SK-N-SH treated with all-trans-retinoic acid at 6 μM for 48 hours (cell line): ENCODE measurements at regions not wholly inside any gene's neighbourhood (a gene's known extent, or its start where the extent isn't known, plus 50 kb on each side); places are given as distances from the start of the nearest gene placed in this dataset.

Experiments used
- ATAC-seq: fragments of 200-7000 bp; cut with Tn5 transposase; 3 replicates; pipeline ENCODE4 v1.9.1; 2020; ENCODE audit warnings: mild to moderate bottlenecking, moderate library complexity
- BACH2 ChIP-seq: fragments of 250-450 bp; sonication (Bioruptor Pico); IDR thresholded peaks from 2 replicates; pipeline ENCODE4 v1.9.0; 2021; ENCODE audit warnings: mild to moderate bottlenecking, borderline replicate concordance
- CREB5 ChIP-seq: fragments of 250-450 bp; sonication (Bioruptor Pico); IDR thresholded peaks from 2 replicates; pipeline ENCODE4 v1.5.1; 2020; ENCODE audit warnings: low read depth, mild to moderate bottlenecking, moderate library complexity
- CSDC2 ChIP-seq: fragments of 250-450 bp; sonication (Bioruptor Pico); IDR thresholded peaks from 2 replicates; pipeline ENCODE4 v1.5.0; 2020; ENCODE audit warnings: mild to moderate bottlenecking, moderate library complexity
- CSRNP3 ChIP-seq: fragments of 250-450 bp; sonication (Bioruptor Pico); IDR thresholded peaks from 2 replicates; pipeline ENCODE4 v1.5.1; 2021; ENCODE audit warnings: mild to moderate bottlenecking, moderate library complexity
- ESRRG ChIP-seq: fragments of 250-450 bp; sonication (Bioruptor Pico); IDR thresholded peaks from 2 replicates; pipeline ENCODE4 v1.6.1; 2021; ENCODE audit warnings: mild to moderate bottlenecking
- GLIS3 ChIP-seq: fragments of 250-450 bp; sonication (Bioruptor Pico); IDR thresholded peaks from 2 replicates; pipeline ENCODE4 v1.5.0; 2020; ENCODE audit warnings: mild to moderate bottlenecking, moderate library complexity
- ISL1 ChIP-seq: fragments of 250-450 bp; sonication (Bioruptor Pico); IDR thresholded peaks from 2 replicates; pipeline ENCODE4 v2.1.2; 2022; ENCODE audit warnings: mild to moderate bottlenecking, moderate library complexity
- OSR1 ChIP-seq: fragments of 250-450 bp; sonication (Bioruptor Pico); IDR thresholded peaks from 2 replicates; pipeline ENCODE4 v1.8.0; 2022; ENCODE audit warnings: moderate library complexity, mild to moderate bottlenecking, inconsistent platforms
- PATZ1 ChIP-seq: fragments of 250-450 bp; sonication (Bioruptor Pico); IDR thresholded peaks from 2 replicates; pipeline ENCODE4 v1.8.0; 2020; ENCODE audit warnings: mild to moderate bottlenecking, moderate library complexity, borderline replicate concordance
- POU6F1 ChIP-seq: fragments of 250-450 bp; sonication (Bioruptor Pico); IDR thresholded peaks from 2 replicates; pipeline ENCODE4 v1.8.0; 2021; ENCODE audit warnings: low read depth, mild to moderate bottlenecking, moderate library complexity, borderline replicate concordance
- PPARA ChIP-seq: fragments of 250-450 bp; sonication (Bioruptor Pico); IDR thresholded peaks from 2 replicates; pipeline ENCODE4 v1.5.0; 2020; ENCODE audit warnings: mild to moderate bottlenecking, borderline replicate concordance
- TCF4 ChIP-seq: fragments of 250-450 bp; sonication (Bioruptor Pico); IDR thresholded peaks from 2 replicates; pipeline ENCODE4 v1.8.0; 2021; ENCODE audit warnings: mild to moderate bottlenecking, moderate library complexity, borderline replicate concordance
- TOX ChIP-seq: fragments of 250-450 bp; sonication (Bioruptor Pico); IDR thresholded peaks from 2 replicates; pipeline ENCODE4 v1.8.0; 2021; ENCODE audit warnings: mild to moderate bottlenecking, moderate library complexity, borderline replicate concordance
- TSHZ2 ChIP-seq: fragments of 250-450 bp; sonication (Bioruptor Pico); IDR thresholded peaks from 2 replicates; pipeline ENCODE4 v1.5.0; 2020; ENCODE audit warnings: mild to moderate bottlenecking, moderate library complexity
- ZC3H10 ChIP-seq: fragments of 250-450 bp; sonication (Bioruptor Pico); IDR thresholded peaks from 2 replicates; pipeline ENCODE4 v1.5.1; 2021; ENCODE audit warnings: mild to moderate bottlenecking, moderate library complexity
- ZFP3 ChIP-seq: fragments of 250-450 bp; sonication (Bioruptor Pico); IDR thresholded peaks from 2 replicates; pipeline ENCODE4 v1.5.0; 2020; ENCODE audit warnings: mild to moderate bottlenecking, moderate library complexity
- ZFP30 ChIP-seq: fragments of 450-650 bp; formaldehyde crosslinking; IDR thresholded peaks from 2 replicates; pipeline ENCODE4 v1.5.0; 2022; ENCODE audit warnings: mild to moderate bottlenecking, moderate library complexity
- ZNF565 ChIP-seq: fragments of 450-650 bp; formaldehyde crosslinking; conservative IDR thresholded peaks from 2 replicates; pipeline ENCODE4 v1.5.0; 2020; ENCODE audit warnings: low read depth, mild to moderate bottlenecking, moderate library complexity
- ZNF70 ChIP-seq: fragments of 450-650 bp; formaldehyde crosslinking; IDR thresholded peaks from 2 replicates; pipeline ENCODE4 v1.5.0; 2020; ENCODE audit warnings: mild to moderate bottlenecking, moderate library complexity
- ZNF8 ChIP-seq: fragments of 450-650 bp; formaldehyde crosslinking; IDR thresholded peaks from 2 replicates; pipeline ENCODE4 v1.5.0; 2020; ENCODE audit warnings: mild to moderate bottlenecking, moderate library complexity

GRCh38 chr7:54961391-54961790 lies 57.4 kb upstream of the EGFR start:
- ATAC-seq, result no peak
- TF ChIP-seq BACH2 (CRISPR knock-in tag) (no peak), ZNF565 (CRISPR knock-in tag) (no peak), TCF4 (CRISPR knock-in tag) (no peak), PPARA (CRISPR knock-in tag) (no peak), POU6F1 (no peak), ISL1 (CRISPR knock-in tag) (no peak)

GRCh38 chr7:54963155-54963554 lies 55.7 kb upstream of the EGFR start:
- ATAC-seq, result no peak
- TF ChIP-seq TSHZ2 (no peak), ZFP30 (no peak), TOX (CRISPR knock-in tag) (no peak), BACH2 (CRISPR knock-in tag) (no peak), OSR1 (no peak), ZC3H10 (CRISPR knock-in tag) (no peak), CREB5 (CRISPR knock-in tag) (no peak), CSDC2 (CRISPR knock-in tag) (no peak), ZNF8 (CRISPR knock-in tag) (no peak), TCF4 (CRISPR knock-in tag) (no peak), ZNF565 (CRISPR knock-in tag) (no peak), POU6F1 (no peak), ZFP3 (CRISPR knock-in tag) (no peak), GLIS3 (CRISPR knock-in tag) (no peak), ESRRG (no peak), PATZ1 (CRISPR knock-in tag) (no peak), ZNF70 (no peak)

- ATAC-seq, result no peak
- TF ChIP-seq CSRNP3 (CRISPR knock-in tag) (no peak), TSHZ2 (no peak), ZNF565 (CRISPR knock-in tag) (no peak)
These were observed 54.7 kb upstream of the EGFR start for GRCh38 chr7:54964136-54964535.
